ENCODE measurements at regions not wholly inside any gene's neighbourhood (a gene's known extent, or its start where the extent isn't known, plus 50 kb on each side); places are given as distances from the start of the nearest gene placed in this dataset.

- intact Hi-C loops (cut with DNase I): no loop called here
- DNase-seq: no peak
- no peaks in the 10 kb centered on the region for H3K9me3 ChIP-seq
- no peak overlapping the region for H3K4me3 ChIP-seq
- H3K4me1 ChIP-seq: peaks cover 0 to 30% (median 5%) of the 10 kb centered on the region in 3 donors
- TF ChIP-seq CTCF (IDR thresholded peaks at IDR 0.05) (no peak), POLR2A (IDR thresholded peaks at IDR 0.05) (no peak)
- H3K27me3 ChIP-seq: no peaks in the 10 kb centered on the region
- 93 to 97% methylated on average over 5 of the region's 5 CpGs for WGBS, 2 donors
- no peaks in the 10 kb centered on the region for H3K36me3 ChIP-seq
- H3K27ac ChIP-seq: no peak overlapping the region
Measured at GRCh38 chr6:106892186-106892585, 82.3 kb downstream of the CD24 start.

- peak overlapping the region in 2 of 4 donors; percentile 31 to 87 for H3K27ac ChIP-seq
- peaks cover 5 to 47% (median 7%) of the 10 kb centered on the region in 3 donors for H3K4me1 ChIP-seq
- 85 to 86% methylated on average over 2 of the region's 2 CpGs for WGBS, 2 donors
- H3K9me3 ChIP-seq: no peaks in the 10 kb centered on the region
- H3K4me3 ChIP-seq: no peak overlapping the region
- no peaks in the 10 kb centered on the region for H3K27me3 ChIP-seq
- DNase-seq: no peak
- no peak for TF ChIP-seq CTCF (IDR thresholded peaks at IDR 0.05)
- no peak for TF ChIP-seq POLR2A (IDR thresholded peaks at IDR 0.05)
- intact Hi-C loops (cut with DNase I): no loop called here
- H3K36me3 ChIP-seq: no peaks in the 10 kb centered on the region
Measured at GRCh38 chr6:106890447-106890846, 84.1 kb downstream of the CD24 start.

- TF ChIP-seq POLR2A (IDR thresholded peaks at IDR 0.05) (no peak), CTCF (IDR thresholded peaks at IDR 0.05) (no peak)
Measured at GRCh38 chr6:106889692-106890091, 84.8 kb downstream of the CD24 start.

GRCh38 chr6:106886922-106887797 is 87.4 kb downstream of the CD24 start:
- no peaks in the 10 kb centered on the region for H3K9me3 ChIP-seq
- peak overlapping the region; percentile 35 to 87 (median 81) for H3K27ac ChIP-seq
- intact Hi-C loops (cut with DNase I): no loop called here
- H3K36me3 ChIP-seq: no peaks in the 10 kb centered on the region
- H3K4me3 ChIP-seq: no peak overlapping the region
- no peaks in the 10 kb centered on the region for H3K27me3 ChIP-seq
- H3K4me1 ChIP-seq: peaks cover 7 to 80% (median 11%) of the 10 kb centered on the region in 3 donors
- DNase-seq: no peak
- TF ChIP-seq CTCF (IDR thresholded peaks at IDR 0.05): no peak
- 47 to 60% methylated on average over 8 of the region's 8 CpGs for WGBS, 2 donors

More at GRCh38 chr6:106889692-106890091, 84.8 kb downstream of the CD24 start:
- H3K4me1 ChIP-seq: peaks cover 5 to 55% (median 7%) of the 10 kb centered on the region in 3 donors
- H3K27me3 ChIP-seq: no peaks in the 10 kb centered on the region
- no peaks in the 10 kb centered on the region for H3K36me3 ChIP-seq
- WGBS, 2 donors: 83 to 89% methylated on average over 1 of the region's 1 CpG
- intact Hi-C loops (cut with DNase I): no loop called here
- DNase-seq: no peak
- H3K4me3 ChIP-seq: no peak overlapping the region
- H3K27ac ChIP-seq: peak overlapping the region in 3 of 4 donors; percentile 78 to 87 (median 84)
- no peaks in the 10 kb centered on the region for H3K9me3 ChIP-seq

GRCh38 chr6:106886081-106886843 is 88.3 kb downstream of the CD24 start:
- no peaks in the 10 kb centered on the region for H3K27me3 ChIP-seq
- intact Hi-C loops (cut with DNase I): no loop called here
- TF ChIP-seq POLR2A (IDR thresholded peaks at IDR 0.05) (no peak), CTCF (IDR thresholded peaks at IDR 0.05) (no peak)

More at GRCh38 chr6:106886081-106886843, 88.3 kb downstream of the CD24 start:
- WGBS, 2 donors: 46 to 58% methylated on average over 9 of the region's 9 CpGs
- H3K27ac ChIP-seq: peak overlapping the region; percentile 35 to 87 (median 81)
- peaks cover 7 to 88% (median 11%) of the 10 kb centered on the region in 3 donors for H3K4me1 ChIP-seq
- no peak overlapping the region for H3K4me3 ChIP-seq
- no peaks in the 10 kb centered on the region for H3K36me3 ChIP-seq
- no peaks in the 10 kb centered on the region for H3K9me3 ChIP-seq
- no peak for DNase-seq

Measured in esophagus squamous epithelium (tissue), 5 donors.